ENCODE measurements at regions not wholly inside any gene's neighbourhood (a gene's known extent, or its start where the extent isn't known, plus 50 kb on each side); places are given as distances from the start of the nearest gene placed in this dataset.

GRCh38 chr9:29211003-29211579 is 1637.8 kb upstream of the C9orf72 start:
- TF ChIP-seq EP300 (IDR thresholded peaks at IDR 0.05; ENCODE audit: borderline replicate concordance in 1 of 2, control insufficient read depth in 1 of 2, low read depth in 2 of 2, low read length in 2 of 2) (no peak), SIN3A (IDR thresholded peaks at IDR 0.05; ENCODE audit: low read depth, low read length) (no peak), CHD4 (IDR thresholded peaks at IDR 0.05) (no peak)
- TF ChIP-seq, protein P1, sequence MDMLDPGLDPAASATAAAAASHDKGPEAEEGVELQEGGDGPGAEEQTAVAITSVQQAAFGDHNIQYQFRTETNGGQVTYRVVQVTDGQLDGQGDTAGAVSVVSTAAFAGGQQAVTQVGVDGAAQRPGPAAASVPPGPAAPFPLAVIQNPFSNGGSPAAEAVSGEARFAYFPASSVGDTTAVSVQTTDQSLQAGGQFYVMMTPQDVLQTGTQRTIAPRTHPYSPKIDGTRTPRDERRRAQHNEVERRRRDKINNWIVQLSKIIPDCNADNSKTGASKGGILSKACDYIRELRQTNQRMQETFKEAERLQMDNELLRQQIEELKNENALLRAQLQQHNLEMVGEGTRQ (IDR thresholded peaks at IDR 0.05; ENCODE audit: borderline replicate concordance, low read depth, low read length) = no peak
- TF ChIP-seq, protein P2, sequence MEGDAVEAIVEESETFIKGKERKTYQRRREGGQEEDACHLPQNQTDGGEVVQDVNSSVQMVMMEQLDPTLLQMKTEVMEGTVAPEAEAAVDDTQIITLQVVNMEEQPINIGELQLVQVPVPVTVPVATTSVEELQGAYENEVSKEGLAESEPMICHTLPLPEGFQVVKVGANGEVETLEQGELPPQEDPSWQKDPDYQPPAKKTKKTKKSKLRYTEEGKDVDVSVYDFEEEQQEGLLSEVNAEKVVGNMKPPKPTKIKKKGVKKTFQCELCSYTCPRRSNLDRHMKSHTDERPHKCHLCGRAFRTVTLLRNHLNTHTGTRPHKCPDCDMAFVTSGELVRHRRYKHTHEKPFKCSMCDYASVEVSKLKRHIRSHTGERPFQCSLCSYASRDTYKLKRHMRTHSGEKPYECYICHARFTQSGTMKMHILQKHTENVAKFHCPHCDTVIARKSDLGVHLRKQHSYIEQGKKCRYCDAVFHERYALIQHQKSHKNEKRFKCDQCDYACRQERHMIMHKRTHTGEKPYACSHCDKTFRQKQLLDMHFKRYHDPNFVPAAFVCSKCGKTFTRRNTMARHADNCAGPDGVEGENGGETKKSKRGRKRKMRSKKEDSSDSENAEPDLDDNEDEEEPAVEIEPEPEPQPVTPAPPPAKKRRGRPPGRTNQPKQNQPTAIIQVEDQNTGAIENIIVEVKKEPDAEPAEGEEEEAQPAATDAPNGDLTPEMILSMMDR (IDR thresholded peaks at IDR 0.05 in 2 of 3, conservative IDR thresholded peaks at IDR 0.05 in 1 of 3; ENCODE audit: control insufficient read depth in 2 of 3, extremely low read depth in 1 of 3, insufficient read depth in 1 of 3, low read depth in 3 of 3, low read length in 3 of 3) = no peak
